Lower lobe of right lung (tissue), 2 donors: ENCODE measurements at regions not wholly inside any gene's neighbourhood (a gene's known extent, or its start where the extent isn't known, plus 50 kb on each side); places are given as distances from the start of the nearest gene placed in this dataset.

Source experiments
- ATAC-seq, 2 donors: fragments of 200-7000 bp; cut with Tn5 transposase; one replicate each; pipeline ENCODE4 v1.9.1; 2020 to 2022; ENCODE audit warnings: mild to moderate bottlenecking in 2 of 2, moderate library complexity in 2 of 2
- DNase-seq: peaks from one replicate; pipeline ENCODE4 v3.0.0-alpha.2; 2020
- H3K27ac ChIP-seq: fragments of 200-600 bp; one replicate; pipeline ENCODE4 v1.8.0; 2022
- H3K27me3 ChIP-seq: fragments of 200-600 bp; one replicate; pipeline ENCODE4 v1.8.0; 2022; ENCODE audit warnings: low read depth
- H3K36me3 ChIP-seq: fragments of 200-600 bp; one replicate; pipeline ENCODE4 v1.8.0; 2022; ENCODE audit warnings: mild to moderate bottlenecking
- H3K4me1 ChIP-seq: fragments of 200-600 bp; one replicate; pipeline ENCODE4 v1.8.0; 2022
- H3K4me3 ChIP-seq: fragments of 200-600 bp; one replicate; pipeline ENCODE4 v1.8.0; 2022; ENCODE audit warnings: mild to moderate bottlenecking
- H3K9me3 ChIP-seq: fragments of 200-600 bp; one replicate; pipeline ENCODE4 v1.8.0; 2022
- CTCF ChIP-seq: fragments of 200-600 bp; IDR thresholded peaks from one replicate; pipeline ENCODE4 v1.8.0; 2022; ENCODE audit warnings: antibody characterized with exemption, mild to moderate bottlenecking
- intact Hi-C: fragments of 100-400 bp; cut with DNase I; formaldehyde crosslinking; loops from one replicate; pipeline ENCODE4 v1.11.0; 2022
- donor health status: DM: no; HTN: yes; CAD: no; lungs with severe emphysema.

DNA sequence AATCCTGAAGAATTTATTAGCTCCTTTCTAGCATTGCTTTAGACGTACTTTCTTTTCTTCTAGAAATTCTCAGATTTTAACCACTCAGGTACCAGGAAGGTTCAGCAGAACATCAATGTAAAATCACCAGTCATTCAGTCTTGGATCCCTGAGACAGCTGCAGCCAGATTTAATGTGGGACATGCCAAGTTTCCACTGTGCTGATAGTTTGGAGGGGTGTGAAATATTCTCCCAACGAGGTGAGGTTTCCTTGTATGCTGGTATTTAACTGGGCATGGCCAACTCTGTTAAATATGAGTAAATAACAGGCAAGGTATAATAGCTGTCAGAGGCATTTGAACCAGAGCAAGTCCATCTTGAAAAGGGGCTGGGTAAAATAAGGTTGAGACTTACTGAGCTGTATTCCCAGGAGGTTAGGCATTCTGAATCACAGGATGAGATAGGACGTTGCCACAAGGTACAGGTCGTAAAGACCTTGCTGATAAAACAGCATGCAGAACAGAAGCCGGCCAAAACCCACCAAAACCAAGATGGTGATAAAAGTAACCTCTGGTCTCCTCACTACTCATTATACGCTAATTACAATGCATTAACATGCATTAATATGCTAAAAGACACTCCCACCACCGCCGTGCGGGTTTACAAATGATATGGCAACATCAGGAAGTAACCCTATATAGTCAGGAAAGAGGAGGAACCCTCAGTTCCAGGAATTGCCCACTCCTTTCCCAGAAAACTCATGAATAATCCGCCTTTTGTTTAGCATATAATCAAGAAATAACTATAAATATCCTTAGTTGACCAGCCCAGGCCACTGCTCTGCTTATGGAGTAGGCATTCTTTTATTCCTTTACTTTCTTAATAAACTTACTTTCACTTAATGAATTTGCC lies 75.2 kb upstream of the RASSF8 start:
- Histone ChIP-seq H3K27ac (no peak overlapping the region), H3K9me3 (no peaks in the 10 kb centered on the region), H3K36me3 (no peaks in the 10 kb centered on the region), H3K4me1 (no peaks in the 10 kb centered on the region), H3K4me3 (no peak overlapping the region), H3K27me3 (no peaks in the 10 kb centered on the region)
- TF ChIP-seq CTCF, result no peak
- no peak for DNase-seq
- intact Hi-C loops, result no loop called here
- ATAC-seq, result no peak

DNA sequence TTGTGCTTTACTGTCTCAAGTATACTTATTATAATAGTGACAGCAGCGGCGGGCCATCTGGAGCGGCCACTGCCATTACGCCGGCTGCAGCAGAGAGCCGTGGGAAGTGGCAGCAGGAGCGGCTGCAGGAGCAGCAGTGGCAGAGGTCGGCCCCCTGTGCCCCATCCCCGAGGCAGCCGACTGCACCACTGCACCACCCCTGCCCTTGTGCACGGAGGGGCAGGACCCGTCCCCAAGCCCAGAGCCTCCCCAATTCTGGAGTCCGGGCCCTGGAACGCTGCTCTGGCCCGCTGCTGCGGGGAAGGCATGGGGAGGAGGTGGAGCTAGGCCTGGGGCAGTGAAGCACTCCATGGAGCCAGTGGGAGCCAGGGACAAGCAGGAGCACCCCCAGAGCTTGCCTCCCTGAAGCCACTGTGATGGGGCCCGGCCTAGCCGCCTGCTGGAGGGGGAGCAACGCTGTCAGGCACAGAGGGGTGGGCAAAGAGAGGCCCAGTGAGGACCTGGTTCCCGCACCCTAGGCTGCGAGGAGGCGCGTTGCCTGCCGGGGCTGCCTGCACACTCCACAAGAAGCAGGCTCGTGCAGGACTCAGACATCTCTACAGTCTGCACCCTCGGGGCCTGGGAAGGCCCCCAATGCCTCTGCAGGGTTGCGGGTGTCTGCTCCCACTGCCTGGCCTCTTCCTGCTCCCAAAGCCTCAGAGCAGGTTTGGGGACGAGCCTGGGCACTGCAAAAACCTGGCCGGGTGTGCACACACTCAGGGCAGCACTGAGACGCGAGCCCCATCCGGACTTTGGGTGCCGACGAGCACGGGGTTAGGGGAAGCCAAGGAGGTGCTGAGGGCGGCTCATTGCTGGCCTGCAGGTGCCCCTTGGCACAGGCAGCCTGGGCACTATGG lies 74.2 kb upstream of the RASSF8 start:
- H3K36me3 ChIP-seq, result no peaks in the 10 kb centered on the region
- intact Hi-C loops, result no loop called here
- no peak overlapping the region for H3K4me3 ChIP-seq
- no peaks in the 10 kb centered on the region for H3K27me3 ChIP-seq
- DNase-seq (no peak), ATAC-seq (peak; percentile 11 to 48)
- H3K4me1 ChIP-seq, result no peaks in the 10 kb centered on the region
- H3K9me3 ChIP-seq, result no peaks in the 10 kb centered on the region
- H3K27ac ChIP-seq, result no peak overlapping the region
- no peak for TF ChIP-seq CTCF

GRCh38 chr12:25884920-25885234 lies 73.6 kb upstream of the RASSF8 start:
- Histone ChIP-seq H3K36me3 (no peaks in the 10 kb centered on the region), H3K27ac (no peak overlapping the region), H3K4me3 (no peak overlapping the region), H3K4me1 (no peaks in the 10 kb centered on the region), H3K9me3 (no peaks in the 10 kb centered on the region), H3K27me3 (no peaks in the 10 kb centered on the region)
- intact Hi-C loops, result no loop called here
- ATAC-seq (no peak), DNase-seq (no peak)
- TF ChIP-seq CTCF, result no peak

DNA sequence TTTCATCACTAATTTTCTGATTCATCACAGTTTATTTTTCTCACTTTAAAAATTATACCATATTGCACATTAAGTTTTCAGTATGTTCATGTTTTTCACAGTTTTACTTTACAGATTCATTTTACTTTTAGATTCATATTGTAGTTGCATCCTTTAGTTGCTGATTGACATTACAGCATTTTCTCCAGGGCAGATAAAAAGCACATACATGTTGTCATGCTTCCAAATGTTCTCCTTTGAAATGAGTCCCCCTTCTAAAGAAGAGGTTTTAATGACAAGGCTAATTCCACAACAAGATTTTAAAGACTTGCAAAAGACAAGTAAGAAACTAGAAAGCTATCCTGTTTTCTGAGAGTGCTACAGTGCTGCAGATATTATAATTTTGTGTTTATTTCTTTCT lies 72.1 kb upstream of the RASSF8 start:
- Histone ChIP-seq H3K9me3 (no peaks in the 10 kb centered on the region), H3K4me3 (no peak overlapping the region), H3K27me3 (no peaks in the 10 kb centered on the region), H3K36me3 (no peaks in the 10 kb centered on the region), H3K4me1 (no peaks in the 10 kb centered on the region), H3K27ac (no peak overlapping the region)
- TF ChIP-seq CTCF, result no peak
- intact Hi-C loops, result no loop called here
- ATAC-seq (no peak), DNase-seq (no peak)

DNA sequence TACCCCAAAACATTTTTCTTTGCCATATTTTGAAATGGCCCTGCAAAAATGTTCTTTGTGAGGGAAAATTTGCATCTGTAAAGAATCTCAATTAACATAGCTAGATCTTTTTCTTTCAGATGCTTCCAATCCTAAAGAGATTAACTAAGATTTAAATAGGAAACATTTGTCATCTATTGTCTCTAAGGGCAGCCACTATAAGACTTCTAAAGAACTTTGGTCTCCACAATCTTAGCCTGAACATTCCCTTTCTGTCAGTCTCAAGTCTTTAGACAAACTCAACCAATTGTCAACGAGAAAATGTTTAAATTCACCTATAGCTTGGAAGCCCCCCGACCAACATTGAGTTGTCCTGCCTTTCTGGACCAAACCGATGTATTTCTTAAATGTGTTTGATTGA lies 71.1 kb upstream of the RASSF8 start:
- H3K27ac ChIP-seq, result no peak overlapping the region
- no peak for DNase-seq
- intact Hi-C loops, result no loop called here
- no peak for TF ChIP-seq CTCF
- no peaks in the 10 kb centered on the region for H3K9me3 ChIP-seq
- H3K4me1 ChIP-seq, result no peaks in the 10 kb centered on the region
- no peak overlapping the region for H3K4me3 ChIP-seq
- H3K36me3 ChIP-seq, result no peaks in the 10 kb centered on the region
- no peaks in the 10 kb centered on the region for H3K27me3 ChIP-seq
- no peak for ATAC-seq
